NCI-H2227 (cell line): ENCODE measurements at regions not wholly inside any gene's neighbourhood (a gene's known extent, or its start where the extent isn't known, plus 50 kb on each side); places are given as distances from the start of the nearest gene placed in this dataset.
"Not testable (repeated sequence)": the region's sequence is repeated elsewhere in the genome, so short reads cannot be mapped to it uniquely, and the experiment has no call there.

Experiments
- DNase-seq: peaks from one replicate; lab custom pipeline; 2025; ENCODE audit not compliant: unreplicated experiment; lab: John Stamatoyannopoulos, UW

DNA sequence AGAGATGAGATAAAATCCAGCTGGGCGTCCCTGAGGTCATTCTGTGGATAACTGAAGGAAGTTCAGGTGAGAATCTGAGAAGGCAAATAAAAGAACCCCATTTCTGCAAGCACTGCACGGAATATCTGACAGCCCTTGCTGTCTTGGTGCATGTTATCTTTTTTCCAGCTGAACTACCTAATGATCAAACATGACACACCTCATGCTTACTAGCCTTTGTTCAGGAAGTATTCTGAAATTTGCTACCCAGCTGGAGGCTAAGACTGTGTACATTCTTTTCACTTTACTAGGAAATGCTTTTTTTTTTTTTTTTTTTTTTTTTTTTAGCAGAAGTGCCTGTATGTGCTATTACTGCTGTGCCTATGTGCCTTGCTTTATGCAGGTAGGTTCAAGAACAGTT, 718.1 kb downstream of the SMARCA1 start:
- no peak for DNase-seq

DNA sequence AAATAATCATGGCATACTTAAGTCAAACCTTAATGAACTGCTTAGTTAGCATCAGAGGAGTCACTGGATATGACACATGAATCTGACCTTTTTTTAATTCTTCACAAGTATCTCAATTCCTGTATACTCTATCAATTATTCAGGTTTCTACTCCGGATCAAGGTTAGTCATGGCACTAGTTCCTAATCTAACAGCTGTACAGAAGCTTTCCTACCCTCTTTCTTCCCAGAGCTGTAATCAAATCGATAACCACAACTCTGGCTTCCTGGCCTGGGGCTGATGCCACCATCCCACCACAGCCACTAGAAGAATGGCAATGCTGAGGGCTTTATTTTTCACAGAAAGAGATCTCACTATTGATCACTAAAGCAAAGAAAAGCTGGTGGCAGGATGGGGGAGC, 718.5 kb downstream of the SMARCA1 start:
- DNase-seq = no peak

DNA sequence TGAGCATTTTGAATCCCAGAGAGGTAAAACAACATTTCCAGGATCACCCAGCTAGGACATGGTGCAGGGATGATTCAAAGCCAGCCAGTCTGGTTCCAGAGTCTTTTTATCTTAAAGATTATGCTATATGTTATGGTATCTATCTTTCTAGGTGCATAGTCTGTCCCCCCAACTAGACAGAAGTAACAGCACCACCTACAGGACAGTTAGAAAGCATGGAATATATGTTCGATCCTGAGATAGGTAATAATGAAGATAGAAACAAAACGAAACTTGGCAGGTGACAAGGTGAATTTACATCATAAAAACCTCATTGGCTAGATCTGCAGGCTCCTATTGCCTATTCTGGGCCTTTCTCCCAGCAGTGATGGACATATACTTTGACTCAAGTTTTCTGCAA, 723.2 kb downstream of the SMARCA1 start:
- DNase-seq = no peak

DNA sequence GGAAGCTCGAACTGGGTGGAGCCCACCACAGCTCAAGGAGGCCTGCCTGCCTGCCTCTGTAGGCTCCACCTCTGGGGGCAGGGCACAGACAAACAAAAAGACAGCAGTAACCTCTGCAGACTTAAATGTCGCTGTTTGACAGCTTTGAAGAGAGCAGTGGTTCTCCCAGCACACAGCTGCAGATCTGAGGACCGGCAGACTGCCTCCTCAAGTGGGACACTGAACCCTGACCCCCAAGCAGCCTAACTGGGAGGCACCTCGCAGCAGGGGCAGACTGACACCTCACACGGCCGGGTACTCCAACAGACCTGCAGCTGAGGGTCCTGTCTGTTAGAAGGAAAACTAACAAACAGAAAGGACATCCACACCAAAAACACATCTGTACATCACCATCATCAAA, 730.9 kb upstream of the ACTRT1 start:
- not testable (repeated sequence) for DNase-seq

DNA sequence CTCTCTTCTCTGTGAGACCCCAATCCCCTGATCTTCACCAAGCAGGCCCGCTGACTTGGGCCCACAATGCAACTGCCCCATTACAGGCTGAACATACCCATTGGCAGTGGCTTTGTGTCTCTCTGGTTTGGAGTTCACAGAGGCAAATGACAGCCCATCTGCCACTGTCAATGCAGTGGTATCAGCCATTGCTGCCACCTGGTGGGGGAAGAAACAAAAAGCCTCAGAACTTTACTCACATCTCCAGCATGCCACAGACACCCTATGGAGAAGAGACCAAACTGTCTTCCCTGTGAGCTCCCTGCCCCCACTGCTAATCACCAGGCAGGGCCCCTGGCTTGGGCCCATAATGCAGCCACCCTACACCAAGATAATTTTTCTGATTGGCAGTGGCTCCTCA, 729.3 kb upstream of the ACTRT1 start:
- no peak for DNase-seq

DNA sequence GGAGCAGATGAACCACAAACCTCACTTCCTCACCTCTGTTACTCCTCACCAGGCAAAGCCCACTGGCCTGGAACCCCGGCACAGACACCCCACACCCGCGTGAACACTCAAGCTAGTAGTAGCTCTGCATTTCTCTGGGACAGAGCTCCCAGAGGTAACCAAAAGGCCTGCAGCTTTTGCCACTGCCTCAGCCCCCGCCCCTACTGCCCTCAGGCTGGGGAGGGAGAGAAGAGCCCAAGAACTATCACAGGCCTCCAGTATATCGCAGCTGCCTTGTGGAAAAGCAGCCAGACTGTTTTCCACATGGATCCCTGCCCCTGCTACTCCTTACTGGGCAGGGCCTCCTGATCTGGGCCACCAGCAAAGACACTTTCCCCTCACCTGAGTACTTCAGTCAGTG, 728.7 kb upstream of the ACTRT1 start:
- no peak for DNase-seq

DNA sequence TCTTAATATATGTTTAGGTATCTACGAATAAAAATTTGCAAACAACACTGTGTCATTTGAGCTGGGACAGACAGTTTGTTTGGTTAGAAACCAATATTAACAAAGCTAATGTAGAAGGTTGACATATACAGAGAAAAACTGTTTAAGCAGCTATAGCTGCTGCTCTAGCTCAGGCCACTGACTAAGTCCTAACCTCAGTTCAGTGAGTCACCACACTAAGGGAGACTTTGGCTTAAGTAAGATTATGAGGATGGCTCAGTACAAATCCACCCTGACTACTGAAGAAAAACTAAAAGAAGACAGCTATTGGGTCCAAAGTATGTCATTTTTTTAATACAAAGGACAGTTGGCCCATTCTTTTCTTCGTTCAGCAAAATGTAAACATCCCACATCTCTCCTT, 717.3 kb upstream of the ACTRT1 start:
- no peak for DNase-seq

DNA sequence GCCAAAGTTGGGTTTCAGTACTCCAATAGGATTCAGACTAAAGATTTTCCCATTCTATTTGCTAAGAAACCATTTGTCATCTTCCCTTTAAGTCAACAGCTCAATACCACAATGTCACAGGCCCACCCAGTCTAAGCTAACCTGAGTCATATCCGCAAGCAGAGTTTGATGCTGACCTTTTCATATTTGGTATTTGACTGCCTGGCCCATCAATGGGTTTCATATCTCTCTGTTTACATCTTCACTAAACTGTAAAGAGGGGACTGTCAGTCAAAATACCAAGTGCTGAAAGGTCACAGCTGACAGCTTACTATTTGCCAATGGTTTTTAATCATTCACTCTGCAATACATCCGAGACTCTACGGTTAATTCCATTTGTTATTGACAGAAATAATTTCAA, 707.5 kb upstream of the ACTRT1 start:
- no peak for DNase-seq

DNA sequence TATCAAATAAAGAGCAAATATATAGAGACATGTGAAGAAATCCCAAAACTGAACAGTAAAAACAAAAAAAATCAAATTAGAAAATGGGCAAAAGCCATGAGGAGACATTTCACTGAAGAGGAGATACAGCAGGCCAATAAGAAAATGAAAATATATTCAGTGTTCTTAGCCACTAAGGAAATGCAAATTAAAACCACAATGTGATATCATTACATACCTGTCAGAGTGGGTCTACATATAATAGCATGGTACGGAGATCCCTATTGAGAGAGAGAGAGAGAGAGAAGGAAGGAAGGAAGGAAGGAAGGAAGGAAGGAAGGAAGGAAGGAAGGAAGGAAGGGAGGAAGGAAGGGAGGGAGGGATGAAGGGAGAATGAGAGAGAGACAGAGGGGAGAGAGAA, 707.0 kb upstream of the ACTRT1 start:
- no peak for DNase-seq

DNA sequence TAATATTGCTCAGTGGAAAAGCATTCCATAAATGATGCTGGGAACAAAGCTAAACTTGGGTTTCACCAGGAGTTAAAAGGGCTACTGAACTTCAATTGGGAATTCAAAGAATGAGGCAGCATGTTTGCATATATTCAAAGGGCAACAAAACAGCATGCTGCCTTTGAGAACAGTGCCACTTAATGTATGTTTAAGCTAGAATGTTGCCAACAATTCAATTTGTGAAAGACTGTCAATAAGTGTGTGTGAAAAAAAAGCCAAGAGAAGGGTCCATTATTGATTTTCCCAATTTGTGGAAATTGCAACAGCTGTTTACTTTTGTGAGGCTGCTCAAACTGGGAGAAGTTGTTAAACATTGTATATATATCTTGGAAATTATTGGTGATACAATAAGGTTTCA, 701.9 kb upstream of the ACTRT1 start:
- DNase-seq = no peak

DNA sequence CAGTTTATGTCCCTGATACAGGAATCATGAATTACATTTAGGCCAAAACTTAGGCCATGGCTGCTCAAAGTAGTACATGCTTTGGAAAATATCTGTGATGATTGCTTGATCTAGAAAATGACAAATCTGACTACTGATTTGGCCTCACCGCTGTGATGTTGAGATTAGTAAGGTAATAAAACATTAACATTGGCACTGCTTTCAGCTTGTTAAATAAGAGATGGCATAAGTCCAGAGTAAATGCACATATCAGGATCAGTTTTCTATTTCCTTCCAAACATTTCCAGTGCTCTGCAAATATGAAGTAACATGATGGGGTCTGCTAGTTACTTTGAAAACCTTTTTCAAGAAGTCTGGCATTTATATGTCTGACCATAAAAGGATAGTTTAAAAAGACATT, 687.3 kb upstream of the ACTRT1 start:
- no peak for DNase-seq

DNA sequence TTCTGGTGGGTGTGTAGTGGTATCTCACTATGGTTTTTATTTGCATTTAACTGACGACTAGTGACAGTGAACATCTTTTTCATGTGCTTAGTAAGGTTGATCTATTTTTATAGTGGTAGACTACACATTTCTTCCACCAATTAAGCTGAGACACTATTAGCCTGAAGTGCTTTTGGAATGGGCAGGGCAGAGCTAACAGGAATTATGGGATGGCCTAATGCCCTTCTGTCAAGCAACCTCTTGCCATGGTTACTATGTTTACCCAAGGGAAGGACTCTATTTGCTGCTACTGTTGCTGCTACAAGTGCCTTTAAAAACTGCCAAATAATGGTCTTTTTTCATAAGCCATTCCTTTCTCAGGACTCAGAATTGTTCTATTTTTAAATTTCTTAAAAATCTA, 676.7 kb upstream of the ACTRT1 start:
- no peak for DNase-seq

DNA sequence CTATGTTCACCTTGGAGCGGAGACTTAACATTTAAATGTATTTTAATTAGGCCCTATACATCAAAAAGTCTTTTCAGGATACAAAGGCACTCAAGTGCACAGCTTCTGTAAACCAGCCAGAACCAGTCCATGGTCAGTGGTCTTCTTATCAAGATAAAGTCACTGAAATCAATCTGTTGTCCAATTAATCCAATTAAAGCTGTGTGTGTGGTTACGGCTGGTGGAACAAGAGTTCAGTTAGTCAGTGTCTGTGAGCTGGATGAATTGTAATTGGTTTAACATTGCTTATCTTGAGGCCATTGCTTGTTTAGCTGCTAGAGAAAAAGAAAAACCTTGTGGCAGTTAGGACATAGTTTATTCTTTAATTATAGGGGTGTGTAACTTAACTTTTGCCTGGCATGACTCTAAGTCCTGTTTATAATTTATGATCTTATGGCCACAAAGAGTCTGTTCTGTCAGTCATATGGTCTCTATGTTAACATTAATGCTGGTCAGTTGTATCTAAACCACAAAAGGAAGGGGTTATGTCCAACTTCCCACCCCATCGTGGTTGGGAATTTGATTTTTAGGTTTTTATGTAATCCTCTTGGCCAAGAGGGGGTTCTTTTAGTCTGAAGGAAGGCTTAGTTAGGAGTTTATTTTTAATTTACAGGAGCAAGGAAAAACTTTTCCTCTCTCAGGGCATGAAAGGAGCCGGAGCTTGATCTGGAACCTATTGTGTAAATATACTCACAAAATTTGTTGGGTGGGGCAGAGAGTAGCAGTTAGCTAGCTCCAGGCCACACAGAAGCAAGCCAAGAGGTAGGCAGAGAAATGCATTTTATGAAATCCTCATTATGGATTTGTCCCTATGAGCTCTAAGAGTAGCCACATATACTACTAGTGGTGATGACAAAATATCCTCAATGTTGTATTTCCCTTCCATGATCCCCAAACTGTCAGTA, 665.7 kb upstream of the ACTRT1 start:
- DNase-seq = no peak

DNA sequence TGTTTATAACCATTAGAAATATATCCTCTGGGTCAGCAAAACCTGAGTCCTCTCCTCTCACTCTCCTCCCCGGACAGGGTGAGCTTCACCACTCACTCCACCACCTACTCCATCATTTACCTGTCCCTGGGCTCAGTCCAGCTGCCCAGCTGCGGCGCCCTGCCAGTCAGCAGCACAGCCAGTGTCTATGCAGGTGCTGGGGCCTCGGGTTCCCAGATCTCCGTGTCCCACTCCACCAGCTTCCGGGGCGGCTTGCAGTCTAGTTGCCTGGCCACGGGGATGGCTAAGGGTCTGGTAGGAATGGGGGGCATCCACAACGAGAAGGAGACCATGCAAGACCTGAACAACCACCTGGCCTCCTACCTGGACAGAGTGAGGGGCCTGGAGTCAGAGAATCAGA, 662.2 kb upstream of the ACTRT1 start:
- no peak for DNase-seq

DNA sequence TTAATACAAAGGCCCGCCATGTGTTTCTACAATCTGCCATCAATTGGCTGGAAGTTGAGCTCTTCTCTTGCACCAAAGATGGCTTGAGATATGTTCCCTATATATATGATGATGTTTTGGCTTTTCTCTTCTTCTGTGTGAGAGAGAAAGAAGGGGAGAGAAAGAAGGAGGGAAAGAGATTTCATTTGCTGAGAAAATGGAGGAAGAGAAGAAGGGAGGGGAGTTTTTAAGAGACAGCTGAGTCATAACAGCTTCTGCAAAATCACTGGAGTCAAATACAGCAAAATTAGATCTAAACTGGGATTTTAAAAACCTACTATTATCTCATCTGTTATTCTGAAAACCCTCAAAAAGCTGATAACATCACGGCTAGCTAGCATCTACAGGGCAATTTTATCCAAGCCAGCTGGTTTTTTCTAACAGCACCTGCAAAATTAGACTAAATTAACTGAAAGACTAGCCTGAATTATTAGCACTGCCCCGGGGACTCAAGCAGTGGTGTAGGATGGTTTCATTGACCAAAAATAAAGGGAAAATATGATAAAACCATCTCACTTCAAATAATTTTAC, 647.6 kb upstream of the ACTRT1 start:
- no peak for DNase-seq

DNA sequence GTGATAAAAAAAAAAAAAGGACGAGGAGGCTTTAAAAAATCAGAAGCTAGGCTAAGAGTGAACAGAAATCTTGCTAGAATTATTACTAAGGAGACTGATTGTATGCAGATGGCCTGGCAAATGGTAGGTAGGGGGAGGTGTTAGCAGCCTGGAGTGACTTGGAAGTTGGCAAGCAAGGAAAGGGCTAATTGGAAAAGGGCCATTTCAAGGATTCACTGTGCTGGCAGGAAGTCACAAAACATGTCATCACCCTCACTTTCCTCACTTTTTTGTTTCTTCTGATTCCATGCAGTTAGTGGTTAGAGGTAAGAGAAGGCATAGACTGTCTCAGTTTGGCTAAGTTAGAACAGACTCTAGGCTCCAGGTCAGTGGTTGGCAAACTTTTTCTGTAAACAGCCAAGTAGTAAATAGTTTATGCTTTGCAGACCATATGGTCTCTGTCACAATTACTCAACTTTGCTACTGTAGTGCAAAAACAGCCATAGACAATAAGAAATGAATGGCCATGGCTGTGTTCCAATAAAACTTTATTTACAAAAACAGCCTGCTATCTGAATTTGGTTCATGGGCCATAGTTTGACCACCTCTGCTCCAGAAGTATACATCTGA, 646.5 kb upstream of the ACTRT1 start:
- no peak for DNase-seq

DNA sequence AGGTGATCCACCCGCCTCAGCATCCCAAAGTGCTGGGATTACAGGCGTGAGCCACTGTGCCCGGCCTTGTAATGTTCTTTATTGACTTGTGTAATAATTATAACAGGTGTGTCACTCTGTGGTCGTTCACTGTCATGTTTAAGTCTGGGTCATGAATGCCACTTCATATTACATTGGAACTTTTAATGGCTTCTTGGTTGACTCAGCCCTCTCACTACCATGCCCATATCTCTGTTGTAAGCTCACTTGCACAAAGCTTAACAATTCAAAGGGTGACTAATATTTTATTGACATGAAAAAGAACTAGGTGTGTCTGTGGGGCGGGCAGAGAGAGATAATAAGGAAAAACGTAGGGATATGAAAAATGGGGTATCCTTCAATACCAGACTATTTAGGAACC, 639.7 kb upstream of the ACTRT1 start:
- DNase-seq = no peak

DNA sequence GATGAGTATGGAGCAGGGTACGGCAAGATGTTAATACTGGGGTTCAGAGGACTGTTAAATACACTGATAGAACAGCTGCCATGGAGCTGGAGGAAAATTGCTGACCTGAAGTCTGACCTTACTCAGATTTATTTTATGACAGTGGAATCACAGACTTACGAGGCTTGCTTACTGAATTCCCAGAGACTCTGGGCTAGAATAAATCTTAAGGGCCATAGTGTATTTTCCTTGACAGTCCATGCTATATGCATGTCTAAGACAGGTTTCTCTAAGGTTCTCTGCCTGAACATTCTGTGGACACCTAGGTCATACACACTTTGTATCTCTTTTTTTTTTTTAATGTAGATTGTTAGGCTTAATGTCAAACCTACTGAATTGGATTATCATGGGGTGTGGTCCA, 633.2 kb upstream of the ACTRT1 start:
- no peak for DNase-seq

DNA sequence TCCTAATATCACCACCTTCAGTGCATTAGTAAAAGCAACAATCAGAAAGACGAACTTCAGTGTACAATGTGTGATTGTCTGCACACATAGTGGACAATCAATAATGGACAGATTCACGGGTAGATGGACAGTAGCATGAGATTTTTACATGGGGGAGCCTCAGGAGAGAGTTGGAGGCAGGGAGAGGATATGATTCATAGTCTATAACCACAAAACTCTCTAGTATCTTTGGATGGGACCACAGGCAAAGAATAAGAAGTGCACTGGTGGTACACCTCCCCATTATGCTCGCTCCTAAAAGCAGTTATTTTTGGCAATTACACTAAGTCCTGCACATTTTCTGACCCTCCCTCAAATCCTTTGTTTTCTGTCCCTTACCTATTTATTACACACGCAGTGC, 624.4 kb upstream of the ACTRT1 start:
- no peak for DNase-seq

DNA sequence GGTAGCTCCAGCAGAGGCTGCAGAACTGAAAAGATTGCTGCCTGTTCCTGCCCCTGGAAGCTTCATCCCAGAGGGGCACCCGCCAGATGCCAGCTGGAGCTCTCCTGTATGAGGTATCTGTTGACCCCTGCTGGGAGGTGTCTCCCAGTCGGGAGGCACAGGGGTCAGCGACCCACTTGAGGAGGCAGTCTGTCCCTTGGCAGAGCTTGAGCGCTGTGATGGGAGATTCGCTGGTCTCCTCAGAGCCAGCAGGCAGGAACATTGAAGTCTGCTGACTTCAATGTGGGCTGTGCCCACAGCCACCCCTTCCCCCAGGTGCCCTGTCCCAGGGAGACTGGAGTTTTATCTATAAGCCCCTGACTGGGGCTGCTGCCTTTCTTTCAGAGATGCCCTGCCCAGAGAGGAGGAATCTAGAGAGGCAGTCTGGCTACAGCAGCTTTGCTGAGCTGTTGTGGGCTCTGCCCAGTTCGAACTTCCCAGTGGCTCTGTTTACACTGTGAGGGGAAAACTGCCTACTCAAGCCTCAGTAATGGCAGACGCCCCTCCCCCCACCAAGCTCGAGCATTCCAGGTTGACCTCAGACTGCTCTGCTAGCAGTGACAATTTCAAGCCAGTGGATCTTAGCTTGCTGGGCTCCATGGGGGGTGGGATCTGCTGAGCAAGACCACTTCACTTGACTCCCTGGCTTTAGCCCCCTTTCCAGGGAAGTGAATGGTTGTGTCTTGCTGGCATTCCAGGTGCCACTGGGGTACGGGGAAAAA, 622.3 kb upstream of the ACTRT1 start:
- not testable (repeated sequence) for DNase-seq

DNA sequence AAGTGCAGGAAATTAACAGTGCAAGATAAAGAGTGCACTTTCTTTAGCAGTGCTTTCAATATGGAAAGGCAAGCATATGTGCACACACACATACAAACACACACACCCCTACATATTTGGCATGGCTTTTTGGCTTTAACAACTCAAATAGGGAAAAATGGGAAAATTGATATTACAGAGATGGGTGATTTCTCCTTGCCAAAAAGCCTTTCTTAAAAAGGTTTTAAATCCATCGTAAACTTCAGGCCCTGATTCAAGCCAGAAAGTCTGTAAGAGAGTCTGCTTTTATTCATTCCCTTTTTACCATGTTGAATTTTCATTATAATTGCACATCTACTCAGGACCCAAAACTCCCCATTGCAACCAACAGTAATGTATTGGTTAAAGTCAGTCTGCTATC, 612.0 kb upstream of the ACTRT1 start:
- no peak for DNase-seq
